Endometrium (tissue), 2 donors: ENCODE measurements at regions not wholly inside any gene's neighbourhood (a gene's known extent, or its start where the extent isn't known, plus 50 kb on each side); places are given as distances from the start of the nearest gene placed in this dataset.

Source experiments
- FAIRE-seq: peaks from 2 replicates; lab custom pipeline; 2012; peaks lifted over from hg19 to GRCh38; lab: Jason Lieb, UNC
- donor health status: control.
- donor health status: control.

DNA sequence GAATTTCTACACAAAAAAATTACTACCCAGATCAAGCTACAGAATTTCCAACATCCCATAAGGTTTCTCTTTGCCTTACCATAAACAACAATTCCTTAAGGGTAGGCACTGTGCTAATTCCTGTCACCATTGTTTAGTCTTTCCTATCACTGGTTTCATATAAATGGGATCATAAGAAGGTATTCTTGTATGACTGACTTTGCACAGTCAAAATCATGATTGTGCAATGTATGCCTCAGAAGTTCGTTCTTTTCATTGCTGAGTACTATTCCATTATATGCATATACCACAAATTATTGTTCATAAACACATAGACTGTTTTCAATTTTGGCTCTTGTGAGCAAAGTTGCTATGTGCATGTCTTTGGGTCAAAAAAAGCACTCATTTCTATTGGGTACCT lies 611.6 kb upstream of the CADM1 start:
- no peak for FAIRE-seq

GRCh38 chr11:116114198-116114651 lies 610.0 kb upstream of the CADM1 start:
- no peak for FAIRE-seq

DNA sequence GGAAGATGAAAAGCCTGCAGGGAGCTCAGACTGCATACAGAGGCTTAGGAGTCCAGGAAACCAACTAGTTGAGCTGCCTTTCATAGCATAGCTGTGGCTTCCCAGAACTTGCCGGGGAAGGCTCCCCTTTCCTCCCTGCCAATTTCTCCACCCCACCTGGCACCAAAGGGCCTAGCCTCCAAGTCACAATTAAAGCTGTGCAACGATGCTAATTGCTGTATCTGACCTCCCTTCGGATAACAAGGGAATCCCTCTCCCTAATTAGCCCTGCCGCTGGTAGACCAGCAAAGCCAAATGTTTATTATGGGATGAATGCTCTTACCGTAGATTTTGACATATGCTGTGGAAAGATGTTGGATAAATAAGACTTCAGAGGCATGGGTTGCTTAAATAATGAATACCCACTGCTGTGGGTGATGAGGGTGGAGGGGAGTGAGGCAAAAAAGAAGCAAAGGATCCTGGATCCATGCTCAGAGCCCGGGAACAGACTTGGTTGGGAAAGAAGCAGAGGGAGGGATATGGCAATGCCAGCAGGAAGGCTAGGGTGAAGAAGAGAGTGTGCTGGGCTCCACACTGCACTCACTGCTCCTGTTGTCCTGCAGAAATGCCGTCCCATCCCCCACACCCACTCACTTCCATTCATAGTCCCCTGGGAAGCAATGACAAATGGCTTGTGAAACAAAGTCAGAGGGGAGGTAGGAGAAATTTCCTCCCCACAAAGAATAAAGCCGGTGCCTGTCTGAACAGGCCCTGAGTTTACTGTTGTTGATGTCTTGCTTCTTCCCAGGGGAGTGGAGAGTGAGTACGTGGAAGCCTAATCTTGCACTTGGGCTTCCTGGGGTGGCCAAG lies 608.1 kb upstream of the CADM1 start:
- no peak for FAIRE-seq

DNA sequence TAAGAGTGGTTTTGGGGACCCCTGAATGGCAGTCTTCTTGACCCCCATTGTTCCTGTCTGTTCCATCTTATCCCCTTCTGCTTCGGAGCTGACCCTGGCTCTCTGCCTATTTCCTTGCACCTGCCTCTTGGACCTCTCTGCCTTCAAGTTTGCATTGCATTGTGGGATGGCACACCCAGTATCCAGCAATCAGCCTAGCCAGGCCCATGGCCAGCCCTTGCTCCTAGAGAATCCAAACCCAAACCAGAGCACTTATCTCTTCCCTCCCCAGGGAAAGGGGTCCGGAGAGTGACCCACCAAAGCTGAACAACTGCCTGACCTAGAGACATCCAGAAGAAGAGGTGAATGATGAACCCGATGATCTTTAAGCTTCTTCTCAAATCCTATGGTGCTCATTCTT lies 607.3 kb upstream of the CADM1 start:
- no peak for FAIRE-seq

- no peak for FAIRE-seq
These were observed 606.6 kb upstream of the CADM1 start for GRCh38 chr11:116110802-116111201.

- FAIRE-seq, result no peak
These were observed 606.1 kb upstream of the CADM1 start for GRCh38 chr11:116110356-116110755.

DNA sequence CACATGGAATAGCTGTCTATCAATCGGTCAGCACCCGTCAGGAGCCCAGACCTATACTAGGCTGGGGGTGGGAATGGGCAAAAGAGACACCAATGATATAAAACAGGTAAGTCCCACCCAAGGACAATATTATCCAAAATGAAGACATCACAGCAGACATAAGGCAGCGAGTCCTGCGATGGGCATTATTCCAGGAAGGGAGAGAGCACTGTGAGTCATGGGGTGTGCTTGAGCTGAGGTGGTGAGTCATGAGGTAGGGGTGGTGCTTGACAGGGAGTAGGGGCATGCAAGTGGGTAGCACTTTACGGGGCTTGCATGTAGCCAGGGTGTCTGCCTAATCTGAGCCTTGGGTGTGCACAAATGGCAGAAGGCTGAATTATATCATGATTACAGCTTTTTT lies 605.0 kb upstream of the CADM1 start:
- FAIRE-seq, result no peak

DNA sequence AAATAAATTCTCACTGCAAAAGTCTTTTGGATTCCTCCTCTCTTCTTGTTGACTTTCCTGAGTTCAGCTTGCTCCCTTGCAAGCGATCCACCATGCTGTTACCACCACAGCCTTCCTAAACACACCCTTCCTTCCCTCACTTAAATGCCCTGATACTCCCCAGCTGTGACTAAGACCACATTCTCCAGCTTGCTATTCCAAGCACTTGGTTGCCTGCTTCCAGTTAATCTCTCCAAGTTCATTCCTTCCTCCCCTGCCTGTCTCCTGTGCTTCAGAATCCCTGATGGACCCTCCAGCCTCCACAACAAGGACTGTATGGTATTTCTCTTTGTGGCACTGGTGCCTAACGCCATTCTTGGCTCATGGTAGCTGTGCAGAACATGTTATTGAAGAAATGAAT lies 603.9 kb upstream of the CADM1 start:
- no peak for FAIRE-seq

DNA sequence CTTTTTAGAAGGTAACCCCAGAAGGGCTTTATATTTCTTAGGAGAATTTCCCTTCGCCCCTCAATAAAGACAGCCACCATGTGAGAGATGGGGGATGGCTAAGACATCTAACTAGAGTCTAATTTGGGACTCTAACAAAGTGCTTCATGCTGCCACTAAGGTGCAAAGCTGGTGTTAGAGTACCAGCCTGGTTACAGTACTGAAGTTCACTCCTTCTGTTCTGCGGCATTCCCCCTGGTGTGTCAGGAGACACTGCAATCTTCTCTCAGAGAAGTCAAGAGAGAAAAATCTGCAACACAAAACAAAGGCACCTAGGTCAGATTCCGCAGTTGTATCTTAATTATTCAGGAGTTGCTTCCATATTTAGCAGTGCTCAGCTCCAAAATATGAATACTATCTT lies 603.0 kb upstream of the CADM1 start:
- no peak for FAIRE-seq

GRCh38 chr11:116104498-116105174 lies 600.4 kb upstream of the CADM1 start:
- no peak for FAIRE-seq

DNA sequence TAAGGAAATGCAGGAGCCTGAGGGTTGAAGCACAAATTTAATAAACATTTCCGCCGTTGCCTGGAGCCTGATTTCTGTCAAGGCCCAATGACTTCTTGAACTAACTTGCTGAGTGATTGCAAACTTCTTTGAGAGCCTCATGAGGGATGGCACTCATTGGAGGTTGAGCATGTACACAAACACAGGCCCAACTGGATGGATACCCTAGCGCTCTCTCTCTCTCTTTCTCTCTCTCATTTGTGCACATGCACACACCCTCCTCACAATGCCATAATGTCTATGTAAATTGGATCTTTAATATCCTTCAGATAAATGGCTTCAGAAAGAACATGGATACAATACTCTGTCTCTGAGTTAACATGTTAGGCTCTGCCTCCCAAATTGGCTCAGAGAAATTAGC lies 597.7 kb upstream of the CADM1 start:
- no peak for FAIRE-seq

GRCh38 chr11:116100016-116100415 lies 595.8 kb upstream of the CADM1 start:
- no peak for FAIRE-seq

DNA sequence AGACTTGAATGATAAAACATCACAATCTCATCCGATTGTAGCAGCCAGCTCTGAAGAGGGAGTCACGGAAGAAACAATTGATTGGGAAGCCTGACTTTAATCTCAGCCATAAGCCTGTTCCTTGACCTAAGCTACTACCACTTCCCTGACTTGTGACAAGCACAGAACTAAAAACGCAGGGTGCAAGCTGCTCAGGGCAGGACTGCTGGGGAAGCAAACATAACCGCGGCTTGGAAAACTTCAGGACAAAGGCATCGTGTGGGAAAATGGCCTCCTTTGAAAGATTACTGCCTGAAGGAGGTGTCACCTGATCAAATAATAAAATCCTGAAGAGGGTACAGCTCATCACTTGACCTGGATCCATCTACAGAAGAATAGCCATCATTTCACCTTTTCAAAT lies 595.3 kb upstream of the CADM1 start:
- no peak for FAIRE-seq

- no peak for FAIRE-seq
These were observed 592.2 kb upstream of the CADM1 start for GRCh38 chr11:116096272-116096995.

- no peak for FAIRE-seq
These were observed 589.5 kb upstream of the CADM1 start for GRCh38 chr11:116093481-116094270.

DNA sequence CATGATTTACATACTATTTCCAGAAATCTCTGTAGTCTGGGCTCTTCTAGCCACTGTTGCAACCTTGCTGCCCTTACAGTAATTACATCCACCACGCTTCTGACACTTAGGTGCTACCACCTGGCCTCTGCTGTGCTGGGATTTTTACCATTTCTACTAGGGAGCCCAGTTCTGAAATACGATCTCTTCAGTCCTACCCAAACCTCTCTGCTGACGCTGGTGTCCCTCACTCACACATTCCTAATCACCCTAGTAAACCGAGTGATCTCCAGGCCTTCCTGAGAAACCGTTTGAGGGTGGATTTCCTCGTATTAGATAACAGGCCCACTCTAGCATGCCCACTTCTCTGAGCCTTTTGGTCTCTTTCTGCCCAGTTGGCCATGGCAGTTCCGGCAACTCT lies 588.9 kb upstream of the CADM1 start:
- no peak for FAIRE-seq

GRCh38 chr11:116086426-116086825 lies 582.2 kb upstream of the CADM1 start:
- no peak for FAIRE-seq

- FAIRE-seq, result no peak
These were observed 580.9 kb upstream of the CADM1 start for GRCh38 chr11:116085031-116085635.

DNA sequence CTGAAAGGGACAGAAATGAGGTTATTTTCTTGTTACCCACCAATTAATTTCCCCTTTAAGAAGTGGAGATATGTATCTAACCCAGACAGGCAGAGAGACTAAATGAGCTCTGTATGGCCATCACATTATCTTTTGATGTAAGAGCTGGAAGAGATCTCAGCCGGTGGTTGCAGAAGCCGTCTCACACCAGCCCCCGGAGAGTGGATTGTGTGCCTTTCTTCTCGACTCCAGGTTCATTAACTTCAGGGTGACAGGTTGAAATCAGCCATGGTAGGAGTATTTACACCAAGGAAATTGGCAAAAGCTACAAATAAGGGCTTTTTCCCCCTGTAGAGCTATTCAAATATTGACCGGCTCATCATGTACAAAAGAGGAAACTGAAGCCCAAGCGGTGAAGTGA lies 580.3 kb upstream of the CADM1 start:
- FAIRE-seq, result no peak

DNA sequence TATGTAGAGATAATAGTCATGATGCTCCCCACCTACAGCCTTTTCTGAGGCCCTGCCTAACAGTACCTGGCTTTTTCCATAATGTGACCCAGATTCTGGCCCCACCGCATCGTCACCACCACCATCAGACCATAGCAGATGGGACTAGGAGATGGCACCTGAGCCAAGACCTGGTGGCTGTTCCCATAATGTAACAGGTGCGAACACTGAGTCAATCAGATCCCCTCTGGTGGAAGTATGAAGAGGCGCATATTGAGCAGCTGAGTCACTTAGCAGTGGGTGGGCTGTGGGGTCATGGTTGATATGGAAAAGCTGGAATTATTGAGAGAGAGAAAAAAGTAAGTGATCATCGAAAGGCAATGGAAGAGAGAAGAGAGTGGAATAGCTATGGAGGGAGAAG lies 578.0 kb upstream of the CADM1 start:
- FAIRE-seq, result no peak

- FAIRE-seq, result no peak
These were observed 575.4 kb upstream of the CADM1 start for GRCh38 chr11:116079580-116079979.

- no peak for FAIRE-seq
These were observed 573.9 kb upstream of the CADM1 start for GRCh38 chr11:116078101-116078591.
